Germinal center (tissue), 1 donor: ENCODE measurements at regions not wholly inside any gene's neighbourhood (a gene's known extent, or its start where the extent isn't known, plus 50 kb on each side); places are given as distances from the start of the nearest gene placed in this dataset.
"Not testable (repeated sequence)": the region's sequence is repeated elsewhere in the genome, so short reads cannot be mapped to it uniquely, and the experiment has no call there.

Experiments
- DNase-seq: peaks from one replicate; pipeline ENCODE4 v3.0.0; 2012; ENCODE audit warnings: mixed read lengths, low spot score

GRCh38 chr2:179331061-179331460, 66.4 kb upstream of the SESTD1 start:
- no peak for DNase-seq

DNA sequence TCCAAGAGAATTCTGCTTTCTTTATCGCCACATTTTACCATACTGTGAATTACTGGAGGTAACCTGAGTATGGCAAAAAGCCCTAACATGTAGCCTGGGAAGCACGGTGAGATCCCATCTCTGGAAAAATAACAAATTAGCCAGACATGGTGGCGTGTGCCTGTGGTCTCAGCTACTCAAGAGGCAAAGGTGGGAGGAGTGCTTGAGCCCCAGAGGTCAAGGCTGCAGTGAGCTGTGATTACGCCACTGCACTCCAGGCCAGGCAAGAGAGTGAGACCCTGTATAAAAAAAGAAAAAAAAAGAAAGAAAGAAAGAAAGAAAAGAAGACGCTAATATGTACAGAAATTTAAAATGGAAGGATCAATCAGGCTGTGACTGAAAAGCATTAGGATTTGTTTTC, 57.7 kb upstream of the SESTD1 start:
- no peak for DNase-seq

GRCh38 chr2:179321034-179321433, 56.4 kb upstream of the SESTD1 start:
- not testable (repeated sequence) for DNase-seq

DNA sequence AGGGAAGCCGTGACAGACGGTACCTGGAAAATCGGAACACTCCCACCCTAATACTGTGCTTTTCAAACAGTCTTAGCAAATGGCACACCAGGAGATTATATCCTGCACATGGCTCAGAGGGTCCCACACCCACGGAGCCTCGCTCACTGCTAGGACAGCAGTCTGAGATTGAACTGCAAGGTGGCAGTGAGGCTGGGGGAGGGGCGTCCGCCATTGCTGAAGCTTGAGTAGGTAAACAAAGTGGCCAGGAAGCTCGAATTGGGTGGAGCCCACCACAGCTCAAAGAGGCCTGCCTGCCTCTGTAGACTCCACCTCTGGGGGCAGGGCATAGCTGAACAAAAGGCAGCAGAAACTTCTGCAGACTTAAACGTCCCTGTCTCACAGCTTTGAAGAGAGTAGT, 50.1 kb upstream of the SESTD1 start:
- DNase-seq = not testable (repeated sequence)
